ENCODE measurements at regions not wholly inside any gene's neighbourhood (a gene's known extent, or its start where the extent isn't known, plus 50 kb on each side); places are given as distances from the start of the nearest gene placed in this dataset.

GRCh38 chr1:224809137-224809536, 120.3 kb upstream of the DNAH14 start:
- TF ChIP-seq CTCF (IDR thresholded peaks at IDR 0.05) = no peak
- no peak for TF ChIP-seq EZH2 (IDR thresholded peaks at IDR 0.05)
- no peak for TF ChIP-seq EZH2phosphoT487 (IDR thresholded peaks at IDR 0.05)

Measured in neural progenitor cell (in vitro differentiated cells).